AG04450 (cell line): ENCODE measurements at regions not wholly inside any gene's neighbourhood (a gene's known extent, or its start where the extent isn't known, plus 50 kb on each side); places are given as distances from the start of the nearest gene placed in this dataset.

Experiments
- CTCF ChIA-PET: fragments of 300-600, 350-600 bp; formaldehyde crosslinking; extraction: SDS; loops from one replicate; lab custom pipeline; 2022; ENCODE audit warnings: antibody characterized with exemption, inconsistent platforms; lab: Charles Lee
- POLR2A ChIA-PET: fragments of 350-600 bp; formaldehyde crosslinking; extraction: SDS; loops from one replicate; lab custom pipeline; 2021; ENCODE audit warnings: antibody characterized with exemption, inconsistent platforms; lab: Yijun Ruan, JAX
- DNase-seq: peaks from one replicate; pipeline ENCODE4 v3.0.0-alpha.2; 2011; ENCODE audit warnings: low read depth, low spot score
- H3K27ac ChIP-seq: one replicate; pipeline ENCODE4 v1.5.1; 2012; ENCODE audit warnings: low read depth, low read length, control low read depth
- H3K27me3 ChIP-seq: one replicate; pipeline ENCODE4 v1.6.0; 2012; ENCODE audit warnings: low read length; ENCODE audit not compliant: control insufficient read depth, insufficient read depth
- H3K4me3 ChIP-seq: 2 replicates; pipeline ENCODE4 v1.5.1; 2011; ENCODE audit warnings: mild to moderate bottlenecking, low read depth, low read length, control low read depth
- H3K9me3 ChIP-seq: 2 replicates; pipeline ENCODE4 v1.5.1; 2012; ENCODE audit warnings: low read length; ENCODE audit not compliant: control insufficient read depth, insufficient read depth
- CTCF ChIP-seq: IDR thresholded peaks from 2 replicates; pipeline ENCODE4 v1.5.1; 2011; ENCODE audit warnings: low read depth, low read length, control low read depth, inconsistent platforms

GRCh38 chr6:112865131-112865530 lies 518.0 kb downstream of the RFPL4B start:
- H3K27ac ChIP-seq = no peak overlapping the region
- POLR2A ChIA-PET = no interaction called here
- H3K4me3 ChIP-seq = no peak overlapping the region
- DNase-seq = no peak
- TF ChIP-seq CTCF = no peak
- no peaks in the 10 kb centered on the region for H3K9me3 ChIP-seq
- H3K27me3 ChIP-seq = no peaks in the 10 kb centered on the region
- CTCF ChIA-PET = interaction anchor here (1.5 kb wide), 2 partner anchors 12 to 1045 kb away, joined by 3 read pairs; no protein-coding TSS in a partner anchor

GRCh38 chr6:112874881-112875280 lies 527.8 kb downstream of the RFPL4B start:
- Histone ChIP-seq H3K27me3 (no peaks in the 10 kb centered on the region), H3K4me3 (no peak overlapping the region), H3K27ac (no peak overlapping the region), H3K9me3 (peaks cover 4% of the 10 kb centered on the region)
- no peak for TF ChIP-seq CTCF
- POLR2A ChIA-PET = no interaction called here
- no peak for DNase-seq
- CTCF ChIA-PET = no interaction called here

- Histone ChIP-seq H3K9me3 (peaks cover 7% of the 10 kb centered on the region), H3K4me3 (no peak overlapping the region), H3K27ac (peak overlapping the region; percentile 73), H3K27me3 (no peaks in the 10 kb centered on the region)
- TF ChIP-seq CTCF = peak; percentile 30
- DNase-seq = peak; percentile 77
- POLR2A ChIA-PET = interaction anchor here (0.6 to 1.1 kb wide), 4 partner anchors 38 to 217 kb away, joined by 3 to 9 read pairs (median 6); no protein-coding TSS in a partner anchor
- CTCF ChIA-PET = interaction anchor here (1.0 to 1.3 kb wide), 2 partner anchors 13 to 734 kb away, joined by 3 read pairs; no protein-coding TSS in a partner anchor
Observed at GRCh38 chr6:112877134-112878100, 530.3 kb downstream of the RFPL4B start.

GRCh38 chr6:112879920-112880413 lies 532.8 kb downstream of the RFPL4B start:
- no peak overlapping the region for H3K27ac ChIP-seq
- H3K4me3 ChIP-seq = no peak overlapping the region
- peaks cover 7% of the 10 kb centered on the region for H3K9me3 ChIP-seq
- CTCF ChIA-PET = no interaction called here
- no peak for DNase-seq
- POLR2A ChIA-PET = interaction anchor here (1.1 kb wide), 1 partner anchor 42 kb away, joined by 3 read pairs; no protein-coding TSS in a partner anchor
- no peak for TF ChIP-seq CTCF
- H3K27me3 ChIP-seq = no peaks in the 10 kb centered on the region

GRCh38 chr6:112881027-112881426 lies 533.9 kb downstream of the RFPL4B start:
- H3K27ac ChIP-seq = no peak overlapping the region
- H3K4me3 ChIP-seq = no peak overlapping the region
- peak; percentile 29 for DNase-seq
- ChIA-PET CTCF (no interaction called here), POLR2A (interaction anchor here (1.1 kb wide), 1 partner anchor 41 kb away, joined by 3 read pairs; no protein-coding TSS in a partner anchor)
- no peak for TF ChIP-seq CTCF
- no peaks in the 10 kb centered on the region for H3K27me3 ChIP-seq
- H3K9me3 ChIP-seq = peaks cover 7% of the 10 kb centered on the region
